SU-DHL-6 (cell line): ENCODE measurements at regions not wholly inside any gene's neighbourhood (a gene's known extent, or its start where the extent isn't known, plus 50 kb on each side); places are given as distances from the start of the nearest gene placed in this dataset.

Experiments used
- H2AFZ ChIP-seq: fragments of 200-600 bp; sonication (generic); 2 replicates; pipeline ENCODE4 v1.6.1; 2014; ENCODE audit warnings: low read depth, mild to moderate bottlenecking, moderate library complexity, mixed read lengths, antibody characterized with exemption, low read length; ENCODE audit not compliant: severe bottlenecking
- H3F3A ChIP-seq: fragments of 200-600 bp; shearing (Covaris generic); 2 replicates; pipeline ENCODE4 v1.6.0; 2016; ENCODE audit warnings: antibody characterized with exemption, mild to moderate bottlenecking; ENCODE audit not compliant: insufficient read depth
- H3K27ac ChIP-seq: fragments of 200-600 bp; sonication (generic); 2 replicates; pipeline ENCODE4 v1.5.1; 2016; ENCODE audit warnings: low read depth, mild to moderate bottlenecking, low read length, moderate library complexity, mixed read lengths
- H3K27me3 ChIP-seq: fragments of 200-600 bp; sonication (generic), shearing (Covaris generic); 2 replicates; pipeline ENCODE4 v1.6.0; 2014; ENCODE audit warnings: mild to moderate bottlenecking, low read length
- H3K36me3 ChIP-seq: fragments of 200-600 bp; sonication (generic); 2 replicates; pipeline ENCODE4 v1.6.1; 2014; ENCODE audit warnings: mild to moderate bottlenecking, low read length, mixed read lengths
- H3K4me2 ChIP-seq: fragments of 300-600, 200-600 bp; shearing (Covaris generic), sonication (generic); 2 replicates; pipeline ENCODE4 v1.6.0; 2014; ENCODE audit warnings: low read length, low read depth, mild to moderate bottlenecking; ENCODE audit not compliant: poor library complexity, severe bottlenecking
- H3K4me3 ChIP-seq: fragments of 200-600 bp; sonication (generic); 2 replicates; pipeline ENCODE4 v1.5.1; 2014; ENCODE audit warnings: antibody characterized with exemption, low read length, mild to moderate bottlenecking, mixed read lengths; ENCODE audit not compliant: insufficient read depth, poor library complexity, severe bottlenecking
- H3K79me2 ChIP-seq: fragments of 200-600 bp; sonication (generic); 2 replicates; pipeline ENCODE4 v1.6.1; 2014; ENCODE audit warnings: mild to moderate bottlenecking, low read length, moderate library complexity; ENCODE audit not compliant: insufficient read depth
- H3K9ac ChIP-seq: fragments of 200-600 bp; sonication (generic); 2 replicates; pipeline ENCODE4 v1.7.0; 2014; ENCODE audit warnings: mild to moderate bottlenecking, low read length
- H3K9me2 ChIP-seq: fragments of 200-600 bp; sonication (generic); replicated peaks from 2 replicates; pipeline ENCODE4 v1.6.1; 2014; ENCODE audit warnings: low read length; ENCODE audit not compliant: insufficient read depth
- H3K9me3 ChIP-seq: fragments of 200-600 bp; sonication (generic); 2 replicates; pipeline ENCODE4 v1.6.1; 2014; ENCODE audit warnings: low read length, mixed read lengths; ENCODE audit not compliant: insufficient read depth
- H4K20me1 ChIP-seq: fragments of 200-600 bp; sonication (generic); 2 replicates; pipeline ENCODE4 v1.6.1; 2014; ENCODE audit warnings: low read depth, mild to moderate bottlenecking, antibody characterized with exemption, low read length, moderate library complexity, mixed read lengths
- EZH2phosphoT487 ChIP-seq: fragments of 200-600 bp; sonication (generic), shearing (Covaris generic); conservative IDR thresholded peaks from 2 replicates; pipeline ENCODE4 v1.6.1; 2018; ENCODE audit warnings: mild to moderate bottlenecking, antibody characterized with exemption, low read length, moderate library complexity, mixed read lengths
- TF ChIP-seq, protein P1 (sequence below): fragments of 200-600 bp; sonication (generic); IDR thresholded peaks from one replicate; pipeline ENCODE4 v1.5.1; 2017; ENCODE audit warnings: antibody characterized with exemption, mild to moderate bottlenecking, low read length, moderate library complexity; ENCODE audit not compliant: insufficient read depth, poor library complexity, severe bottlenecking

- H3K36me3 ChIP-seq: no peaks in the 10 kb centered on the region
- H3K27me3 ChIP-seq: no peaks in the 10 kb centered on the region
- H2AFZ ChIP-seq: no peak overlapping the region
- H3K27ac ChIP-seq: no peak overlapping the region
- H3K9ac ChIP-seq: no peak overlapping the region
- H4K20me1 ChIP-seq: no peaks in the 10 kb centered on the region
- no peaks in the 10 kb centered on the region; the same call in 1 of the 2 replicates for H3F3A ChIP-seq
- H3K9me3 ChIP-seq: no peaks in the 10 kb centered on the region
- H3K4me2 ChIP-seq: no peak overlapping the region
- no peaks in the 10 kb centered on the region for H3K79me2 ChIP-seq
- H3K4me3 ChIP-seq: no peak overlapping the region
- H3K9me2 ChIP-seq: no peaks in the 10 kb centered on the region
- no peak for TF ChIP-seq EZH2phosphoT487
- TF ChIP-seq, protein P1, sequence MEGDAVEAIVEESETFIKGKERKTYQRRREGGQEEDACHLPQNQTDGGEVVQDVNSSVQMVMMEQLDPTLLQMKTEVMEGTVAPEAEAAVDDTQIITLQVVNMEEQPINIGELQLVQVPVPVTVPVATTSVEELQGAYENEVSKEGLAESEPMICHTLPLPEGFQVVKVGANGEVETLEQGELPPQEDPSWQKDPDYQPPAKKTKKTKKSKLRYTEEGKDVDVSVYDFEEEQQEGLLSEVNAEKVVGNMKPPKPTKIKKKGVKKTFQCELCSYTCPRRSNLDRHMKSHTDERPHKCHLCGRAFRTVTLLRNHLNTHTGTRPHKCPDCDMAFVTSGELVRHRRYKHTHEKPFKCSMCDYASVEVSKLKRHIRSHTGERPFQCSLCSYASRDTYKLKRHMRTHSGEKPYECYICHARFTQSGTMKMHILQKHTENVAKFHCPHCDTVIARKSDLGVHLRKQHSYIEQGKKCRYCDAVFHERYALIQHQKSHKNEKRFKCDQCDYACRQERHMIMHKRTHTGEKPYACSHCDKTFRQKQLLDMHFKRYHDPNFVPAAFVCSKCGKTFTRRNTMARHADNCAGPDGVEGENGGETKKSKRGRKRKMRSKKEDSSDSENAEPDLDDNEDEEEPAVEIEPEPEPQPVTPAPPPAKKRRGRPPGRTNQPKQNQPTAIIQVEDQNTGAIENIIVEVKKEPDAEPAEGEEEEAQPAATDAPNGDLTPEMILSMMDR: no peak
These were observed 113.0 kb upstream of the SLC1A4 start for GRCh38 chr2:64876137-64876647.

GRCh38 chr2:64879745-64880144 is 109.5 kb upstream of the SLC1A4 start:
- H3F3A ChIP-seq: no peaks in the 10 kb centered on the region
- H3K27me3 ChIP-seq: no peaks in the 10 kb centered on the region
- H3K9ac ChIP-seq: no peak overlapping the region
- H2AFZ ChIP-seq: no peak overlapping the region
- H3K4me3 ChIP-seq: no peak overlapping the region
- H3K27ac ChIP-seq: no peak overlapping the region
- no peaks in the 10 kb centered on the region for H4K20me1 ChIP-seq
- H3K4me2 ChIP-seq: no peak overlapping the region
- no peaks in the 10 kb centered on the region for H3K9me3 ChIP-seq
- no peaks in the 10 kb centered on the region for H3K79me2 ChIP-seq
- no peaks in the 10 kb centered on the region for H3K9me2 ChIP-seq
- no peak for TF ChIP-seq EZH2phosphoT487
- TF ChIP-seq, protein P1: no peak
- no peaks in the 10 kb centered on the region for H3K36me3 ChIP-seq

GRCh38 chr2:64880193-64880951 is 108.8 kb upstream of the SLC1A4 start:
- TF ChIP-seq, protein P1: no peak
- TF ChIP-seq EZH2phosphoT487: no peak
- Histone ChIP-seq H2AFZ (no peak overlapping the region), H3F3A (no peaks in the 10 kb centered on the region), H3K27ac (no peak overlapping the region), H4K20me1 (no peaks in the 10 kb centered on the region), H3K27me3 (no peaks in the 10 kb centered on the region), H3K79me2 (no peaks in the 10 kb centered on the region), H3K9ac (no peak overlapping the region), H3K9me3 (no peaks in the 10 kb centered on the region), H3K4me2 (no peak overlapping the region), H3K4me3 (no peak overlapping the region), H3K9me2 (no peaks in the 10 kb centered on the region), H3K36me3 (no peaks in the 10 kb centered on the region)
